Fibroblast of pulmonary artery (primary cell): ENCODE measurements at regions not wholly inside any gene's neighbourhood (a gene's known extent, or its start where the extent isn't known, plus 50 kb on each side); places are given as distances from the start of the nearest gene placed in this dataset.

Experiments
- DNase-seq: peaks from one replicate; pipeline ENCODE4 v3.0.0-alpha.2; 2010; ENCODE audit warnings: low read depth
- H3K4me3 ChIP-seq: replicated peaks from 2 replicates; pipeline ENCODE4 v1.5.1; 2011; ENCODE audit warnings: low read depth, mild to moderate bottlenecking, control low read depth, low read length, moderate library complexity
- CTCF ChIP-seq: IDR thresholded peaks from 2 replicates; pipeline ENCODE4 v1.5.1; 2011; ENCODE audit warnings: mild to moderate bottlenecking, control low read depth, low read length, inconsistent platforms; ENCODE audit errors: missing control alignments

GRCh38 chr11:131178596-131178995, 191.8 kb upstream of the NTM start:
- H3K4me3 ChIP-seq, result no peak overlapping the region
- DNase-seq, result no peak
- no peak for TF ChIP-seq CTCF

GRCh38 chr11:131179836-131180235, 190.6 kb upstream of the NTM start:
- TF ChIP-seq CTCF, result no peak
- H3K4me3 ChIP-seq, result no peak overlapping the region
- no peak for DNase-seq

GRCh38 chr11:131185915-131186314, 184.5 kb upstream of the NTM start:
- no peak for DNase-seq
- no peak overlapping the region for H3K4me3 ChIP-seq
- no peak for TF ChIP-seq CTCF

GRCh38 chr11:131186629-131187101, 183.8 kb upstream of the NTM start:
- no peak overlapping the region for H3K4me3 ChIP-seq
- TF ChIP-seq CTCF, result no peak
- no peak for DNase-seq

GRCh38 chr11:131190446-131190845, 180.0 kb upstream of the NTM start:
- DNase-seq, result no peak
- H3K4me3 ChIP-seq, result no peak overlapping the region
- no peak for TF ChIP-seq CTCF

GRCh38 chr11:131191606-131192005, 178.8 kb upstream of the NTM start:
- TF ChIP-seq CTCF, result no peak
- no peak overlapping the region for H3K4me3 ChIP-seq
- no peak for DNase-seq

- no peak overlapping the region for H3K4me3 ChIP-seq
- no peak for DNase-seq
- TF ChIP-seq CTCF, result no peak
Observed at GRCh38 chr11:131192628-131193027, 177.8 kb upstream of the NTM start.
